Endodermal cell (in vitro differentiated cells): ENCODE measurements at regions not wholly inside any gene's neighbourhood (a gene's known extent, or its start where the extent isn't known, plus 50 kb on each side); places are given as distances from the start of the nearest gene placed in this dataset.

Experiments
- DNase-seq: peaks from one replicate; pipeline ENCODE4 v3.0.0-alpha.2; 2017
- H3K27ac ChIP-seq: 2 replicates; pipeline ENCODE4 v1.5.1; 2013; ENCODE audit warnings: mild to moderate bottlenecking, low read depth, low read length, moderate library complexity
- H3K27me3 ChIP-seq: 2 replicates; pipeline ENCODE4 v1.6.1; 2013; ENCODE audit warnings: mild to moderate bottlenecking, low read length, moderate library complexity; ENCODE audit not compliant: insufficient read depth, control insufficient read depth, poor library complexity, severe bottlenecking
- H3K36me3 ChIP-seq: 2 replicates; pipeline ENCODE4 v1.7.0; 2013; ENCODE audit warnings: mild to moderate bottlenecking, low read length, moderate library complexity; ENCODE audit not compliant: control insufficient read depth, insufficient read depth
- H3K4me1 ChIP-seq: one replicate; pipeline ENCODE4 v1.7.0; 2013; ENCODE audit warnings: low read length; ENCODE audit not compliant: control insufficient read depth, insufficient read depth
- H3K4me3 ChIP-seq: 2 replicates; pipeline ENCODE4 v1.5.1; 2013; ENCODE audit warnings: mild to moderate bottlenecking, low read length, moderate library complexity
- H3K9ac ChIP-seq: 2 replicates; pipeline ENCODE4 v1.6.1; 2013; ENCODE audit warnings: mild to moderate bottlenecking, low read length, moderate library complexity; ENCODE audit not compliant: poor library complexity, severe bottlenecking; ENCODE audit errors: extremely low read depth
- H3K9me3 ChIP-seq: 2 replicates; pipeline ENCODE4 v1.6.1; 2013; ENCODE audit warnings: mild to moderate bottlenecking, low read length, moderate library complexity; ENCODE audit not compliant: control insufficient read depth
- H3K27ac Mint-ChIP-seq: 2 replicates; pipeline ENCODE4 v1.8.0; 2020; ENCODE audit warnings: mixed read lengths
- H3K27me3 Mint-ChIP-seq: 2 replicates; pipeline ENCODE4 v1.8.0; 2021; ENCODE audit warnings: mild to moderate bottlenecking, mixed read lengths; ENCODE audit not compliant: insufficient read depth
- H3K36me3 Mint-ChIP-seq: 2 replicates; pipeline ENCODE4 v1.8.0; 2020; ENCODE audit warnings: low read depth, mixed read lengths
- H3K4me1 Mint-ChIP-seq: 2 replicates; pipeline ENCODE4 v1.8.0; 2020; ENCODE audit warnings: mixed read lengths
- H3K4me3 Mint-ChIP-seq: 2 replicates; pipeline ENCODE4 v1.8.0; 2020; ENCODE audit warnings: mild to moderate bottlenecking, moderate library complexity, mixed read lengths
- H3K9me3 Mint-ChIP-seq: 2 replicates; pipeline ENCODE4 v1.8.0; 2020; ENCODE audit warnings: mild to moderate bottlenecking, mixed read lengths
- CTCF ChIP-seq: fragments of 200-600 bp; sonication (generic); conservative IDR thresholded peaks from 2 replicates; pipeline ENCODE4 v1.5.0; 2021; ENCODE audit warnings: antibody characterized with exemption, mild to moderate bottlenecking
- WGBS, 2 experiments: methylation state at CpG; one replicate each; pipeline versions ENCODE4 v1.1.5 to v1.1.7; 2013; ENCODE audit warnings: missing lambda C conversion rate in 2 of 2, mixed read lengths in 1 of 2; ENCODE audit not compliant: insufficient coverage in 1 of 2, insufficient read length in 1 of 2; 5-methylcytosine and 5-hydroxymethylcytosine counted together

GRCh38 chr2:221716426-221717303 lies 144.6 kb upstream of the EPHA4 start:
- Mint-ChIP-seq H3K4me3 (no peak overlapping the region), H3K4me1 (peaks cover 7% of the 10 kb centered on the region), H3K36me3 (no peaks in the 10 kb centered on the region), H3K27me3 (no peaks in the 10 kb centered on the region), H3K9me3 (peaks cover 12% of the 10 kb centered on the region), H3K27ac (no peak overlapping the region)
- TF ChIP-seq CTCF = no peak
- Histone ChIP-seq H3K9me3 (peaks cover 22% of the 10 kb centered on the region), H3K9ac (no peak overlapping the region), H3K4me3 (no peak overlapping the region), H3K4me1 (no peaks in the 10 kb centered on the region), H3K36me3 (no peaks in the 10 kb centered on the region), H3K27ac (no peak overlapping the region), H3K27me3 (no peaks in the 10 kb centered on the region)
- WGBS, 2 experiments = 95 to 99% methylated on average over 8 to 10 of the region's 10 CpGs
- no peak for DNase-seq

DNA sequence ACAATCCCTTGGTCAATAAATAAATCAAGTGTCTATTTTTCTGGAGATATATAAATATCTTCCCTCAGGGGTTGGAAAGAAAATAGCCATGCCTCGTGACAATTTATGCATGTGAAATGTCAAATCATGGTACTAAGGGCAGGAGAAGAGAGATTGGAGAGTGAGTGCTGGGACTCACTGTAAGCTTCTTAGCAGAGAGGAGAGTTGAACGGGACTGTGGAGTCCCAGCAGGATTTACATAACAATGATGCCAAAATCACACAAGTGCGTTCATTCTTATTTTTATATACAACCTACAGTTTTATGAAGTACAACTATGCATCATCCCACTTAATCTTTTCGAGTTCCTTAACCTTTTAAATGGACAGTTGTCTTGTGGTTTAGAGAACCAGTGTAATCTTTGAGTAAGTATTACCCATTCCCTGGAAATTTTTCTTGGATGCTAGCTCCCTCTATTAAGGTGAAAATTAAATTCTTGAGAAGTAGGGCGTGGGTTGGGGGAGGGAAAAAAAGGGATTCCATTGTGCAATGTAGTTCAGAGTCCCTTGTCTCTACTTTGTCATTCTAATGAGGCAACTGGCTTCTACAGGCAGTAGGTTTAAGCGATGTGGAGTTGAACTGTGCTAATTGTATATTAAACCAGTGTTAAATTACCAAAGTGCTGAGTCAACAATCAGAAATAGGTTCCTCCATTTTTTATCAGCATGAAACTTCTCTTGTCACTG lies 143.6 kb upstream of the EPHA4 start:
- Mint-ChIP-seq H3K4me1 (peaks cover 16% of the 10 kb centered on the region), H3K9me3 (peaks cover 12% of the 10 kb centered on the region), H3K27ac (no peak overlapping the region), H3K4me3 (no peak overlapping the region), H3K27me3 (no peaks in the 10 kb centered on the region), H3K36me3 (no peaks in the 10 kb centered on the region)
- no peak overlapping the region for H3K4me3 ChIP-seq
- H3K27me3 ChIP-seq = no peaks in the 10 kb centered on the region
- no peak for DNase-seq
- H3K9ac ChIP-seq = no peak overlapping the region
- H3K9me3 ChIP-seq = peaks cover 22% of the 10 kb centered on the region
- no peak overlapping the region for H3K27ac ChIP-seq
- WGBS, 2 experiments = 52 to 68% methylated on average over 2 to 6 of the region's 6 CpGs
- H3K36me3 ChIP-seq = no peaks in the 10 kb centered on the region
- no peaks in the 10 kb centered on the region for H3K4me1 ChIP-seq
- TF ChIP-seq CTCF = no peak

DNA sequence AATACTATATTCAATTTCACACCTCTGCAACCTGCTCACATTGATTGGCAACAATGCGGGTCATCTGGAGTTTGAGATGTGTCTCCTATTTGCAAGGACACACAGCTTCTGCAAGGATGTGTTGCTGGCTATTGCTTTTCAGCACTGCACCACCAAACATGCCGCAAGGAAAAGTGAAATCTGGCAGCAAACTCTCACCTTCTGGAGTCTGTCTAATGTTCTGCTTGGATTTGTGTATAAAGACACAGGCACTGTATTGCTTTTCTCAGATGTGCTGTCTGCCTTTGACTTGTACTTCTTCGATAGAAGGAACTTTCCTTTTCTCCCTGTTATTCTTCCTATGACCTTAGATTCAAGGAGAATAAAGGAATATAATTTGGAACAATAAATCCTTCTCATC lies 138.6 kb upstream of the EPHA4 start:
- Histone ChIP-seq H3K9me3 (no peaks in the 10 kb centered on the region), H3K4me3 (no peak overlapping the region), H3K27ac (no peak overlapping the region), H3K36me3 (no peaks in the 10 kb centered on the region), H3K9ac (no peak overlapping the region), H3K27me3 (no peaks in the 10 kb centered on the region), H3K4me1 (peaks cover 13% of the 10 kb centered on the region)
- Mint-ChIP-seq H3K4me3 (no peak overlapping the region), H3K4me1 (peaks cover 37% of the 10 kb centered on the region), H3K27ac (no peak overlapping the region), H3K9me3 (no peaks in the 10 kb centered on the region), H3K36me3 (no peaks in the 10 kb centered on the region), H3K27me3 (no peaks in the 10 kb centered on the region)
- WGBS, 2 experiments = 98 to 100% methylated on average over 2 to 3 of the region's 3 CpGs
- no peak for DNase-seq
- no peak for TF ChIP-seq CTCF
